MM.1S (cell line): ENCODE measurements at regions not wholly inside any gene's neighbourhood (a gene's known extent, or its start where the extent isn't known, plus 50 kb on each side); places are given as distances from the start of the nearest gene placed in this dataset.

ENCODE experiments used
- EZH2 ChIP-seq: fragments of 300-600 bp; sonication (generic); optimal IDR thresholded peaks from 2 replicates; pipeline ENCODE3; 2017; ENCODE audit warnings: low read depth, mild to moderate bottlenecking, antibody characterized with exemption, low read length, mixed read lengths
- TF ChIP-seq, protein P1 (sequence below): fragments of 300-600 bp; sonication (generic); IDR thresholded peaks from 2 replicates; pipeline ENCODE4 v1.5.1; 2016; ENCODE audit warnings: antibody characterized with exemption, low read length, mixed read lengths

DNA sequence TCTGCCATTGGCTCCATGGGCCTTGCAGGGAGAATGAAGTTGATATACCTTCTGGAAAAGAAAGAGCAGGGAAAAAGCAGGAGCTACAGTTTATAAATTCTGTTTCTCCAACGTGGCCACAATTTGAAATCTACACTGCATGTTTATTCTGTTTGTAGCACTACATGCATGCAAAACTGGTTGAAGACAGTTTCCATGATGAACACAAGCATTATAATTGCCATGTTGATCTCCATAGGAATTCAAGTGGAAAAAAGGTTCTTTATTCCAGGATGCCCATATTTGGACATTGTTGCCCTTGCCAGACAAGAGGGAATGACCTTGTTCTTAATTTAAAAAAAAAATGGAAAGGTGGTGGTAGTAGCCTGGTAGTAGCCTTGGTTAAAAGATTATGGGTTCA, 69.2 kb upstream of the PALM2AKAP2 start:
- TF ChIP-seq, protein P1, sequence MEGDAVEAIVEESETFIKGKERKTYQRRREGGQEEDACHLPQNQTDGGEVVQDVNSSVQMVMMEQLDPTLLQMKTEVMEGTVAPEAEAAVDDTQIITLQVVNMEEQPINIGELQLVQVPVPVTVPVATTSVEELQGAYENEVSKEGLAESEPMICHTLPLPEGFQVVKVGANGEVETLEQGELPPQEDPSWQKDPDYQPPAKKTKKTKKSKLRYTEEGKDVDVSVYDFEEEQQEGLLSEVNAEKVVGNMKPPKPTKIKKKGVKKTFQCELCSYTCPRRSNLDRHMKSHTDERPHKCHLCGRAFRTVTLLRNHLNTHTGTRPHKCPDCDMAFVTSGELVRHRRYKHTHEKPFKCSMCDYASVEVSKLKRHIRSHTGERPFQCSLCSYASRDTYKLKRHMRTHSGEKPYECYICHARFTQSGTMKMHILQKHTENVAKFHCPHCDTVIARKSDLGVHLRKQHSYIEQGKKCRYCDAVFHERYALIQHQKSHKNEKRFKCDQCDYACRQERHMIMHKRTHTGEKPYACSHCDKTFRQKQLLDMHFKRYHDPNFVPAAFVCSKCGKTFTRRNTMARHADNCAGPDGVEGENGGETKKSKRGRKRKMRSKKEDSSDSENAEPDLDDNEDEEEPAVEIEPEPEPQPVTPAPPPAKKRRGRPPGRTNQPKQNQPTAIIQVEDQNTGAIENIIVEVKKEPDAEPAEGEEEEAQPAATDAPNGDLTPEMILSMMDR, result no peak
- no peak for TF ChIP-seq EZH2
